ENCODE measurements at regions not wholly inside any gene's neighbourhood (a gene's known extent, or its start where the extent isn't known, plus 50 kb on each side); places are given as distances from the start of the nearest gene placed in this dataset.
"Not testable (repeated sequence)": the region's sequence is repeated elsewhere in the genome, so short reads cannot be mapped to it uniquely, and the experiment has no call there.

- DNase-seq, result no peak
Observed at GRCh38 chrX:95218976-95219375, 1465.7 kb upstream of the DIAPH2 start.

DNA sequence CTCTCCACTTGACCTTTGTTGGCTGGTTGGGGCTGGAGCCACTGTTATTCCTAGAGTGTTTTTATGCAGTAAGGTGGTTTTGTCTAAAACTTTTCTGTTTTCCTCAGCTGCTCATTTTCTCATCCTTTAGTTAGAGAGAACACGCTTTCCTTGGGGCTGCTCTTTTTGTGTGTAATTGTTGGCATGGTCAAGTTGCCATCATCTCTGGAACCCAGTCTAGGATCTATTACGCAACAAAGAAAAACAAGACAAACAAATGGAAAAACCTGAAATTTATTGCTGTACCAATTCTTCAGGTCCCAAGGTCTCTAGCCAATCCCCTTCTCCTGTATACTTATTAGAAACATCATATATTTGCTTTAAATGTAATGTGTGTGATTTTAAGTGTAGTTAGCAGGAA, 1436.3 kb upstream of the DIAPH2 start:
- DNase-seq, result no peak

GRCh38 chrX:95290455-95290854, 1394.2 kb upstream of the DIAPH2 start:
- no peak for DNase-seq

DNA sequence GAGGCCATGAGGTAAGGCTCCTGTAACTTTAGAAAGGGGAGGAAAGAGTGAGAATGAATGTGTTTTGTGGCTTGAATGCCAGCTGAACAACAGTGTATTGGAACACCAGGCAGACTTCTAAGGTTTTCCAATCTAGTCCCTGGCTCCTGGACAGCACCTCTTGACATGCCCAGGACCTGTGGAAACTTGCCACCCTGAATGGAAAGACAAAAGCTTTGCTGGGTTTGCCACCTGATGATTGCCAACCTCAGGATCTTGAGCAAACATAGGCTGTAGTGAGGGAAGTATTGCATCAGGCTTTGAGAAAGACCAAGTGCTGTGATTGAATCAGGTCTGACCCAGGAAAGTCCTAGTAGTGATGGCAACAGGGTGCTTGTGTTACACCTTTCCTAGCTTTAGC, 1393.1 kb upstream of the DIAPH2 start:
- DNase-seq, result no peak

- no peak for DNase-seq
Observed at GRCh38 chrX:95318882-95319281, 1365.8 kb upstream of the DIAPH2 start.

- DNase-seq, result no peak
Observed at GRCh38 chrX:95325185-95325584, 1359.5 kb upstream of the DIAPH2 start.

DNA sequence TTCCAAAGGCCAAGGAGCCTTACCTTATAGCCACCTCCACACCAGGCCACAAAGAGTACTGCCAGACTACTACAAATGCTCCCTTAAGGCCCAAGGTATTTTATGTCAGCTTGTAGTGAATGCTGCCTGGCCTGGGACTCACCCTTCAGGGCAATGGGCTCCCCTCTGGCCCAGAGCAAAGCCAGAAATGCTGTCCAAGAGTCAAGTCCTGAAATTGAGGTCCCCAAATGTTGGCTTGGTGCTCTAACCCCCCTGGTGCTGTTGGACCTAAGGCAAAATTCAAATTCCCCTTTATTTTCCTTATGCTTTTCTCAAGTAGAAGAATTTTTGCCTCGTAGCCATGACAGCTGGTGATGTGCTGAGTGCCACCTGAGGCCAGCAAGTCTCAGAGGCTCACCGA, 1354.3 kb upstream of the DIAPH2 start:
- DNase-seq, result no peak

GRCh38 chrX:95332530-95332929, 1352.1 kb upstream of the DIAPH2 start:
- DNase-seq, result no peak

- no peak for DNase-seq
Observed at GRCh38 chrX:95346856-95347255, 1337.8 kb upstream of the DIAPH2 start.

GRCh38 chrX:95350774-95351488, 1333.7 kb upstream of the DIAPH2 start:
- DNase-seq, result no peak

GRCh38 chrX:95367286-95367685, 1317.4 kb upstream of the DIAPH2 start:
- no peak for DNase-seq

DNA sequence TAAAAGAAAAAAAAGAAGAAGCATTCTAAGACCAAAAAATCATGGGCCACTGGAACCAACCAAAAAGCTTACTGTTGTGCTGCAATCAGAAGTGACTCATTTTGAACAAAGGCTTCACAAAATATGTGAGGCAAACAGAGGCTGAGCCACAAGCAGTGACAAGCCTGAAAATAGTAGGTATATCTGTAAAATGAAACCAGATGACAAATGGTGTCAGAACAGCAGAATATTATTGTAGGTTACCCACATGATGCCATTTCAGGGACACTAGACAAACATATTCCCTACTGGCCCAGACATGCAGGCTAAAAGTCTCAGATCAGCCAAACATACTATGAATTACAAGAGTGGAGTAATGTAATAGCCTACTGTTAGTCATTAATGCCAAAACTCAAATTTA, 1301.8 kb upstream of the DIAPH2 start:
- DNase-seq, result no peak

DNA sequence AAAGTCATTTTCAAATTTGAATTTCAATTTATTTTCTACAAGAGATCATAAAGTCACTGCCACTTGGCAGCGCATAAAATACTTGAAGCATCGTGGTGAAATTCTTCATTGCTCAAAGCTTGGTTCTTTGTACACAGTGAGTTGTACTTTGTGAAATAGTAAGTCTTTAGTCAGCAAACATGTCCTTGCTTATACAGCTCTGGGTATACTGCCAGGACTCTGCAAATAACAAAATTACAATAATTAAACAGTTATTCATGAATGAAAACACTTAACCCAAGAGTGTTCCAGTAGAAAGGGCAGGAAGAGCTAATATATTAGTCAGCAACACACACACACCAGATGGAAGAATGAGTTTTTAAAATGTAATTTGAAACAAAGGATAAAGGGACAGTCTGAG, 1300.9 kb upstream of the DIAPH2 start:
- DNase-seq, result no peak

DNA sequence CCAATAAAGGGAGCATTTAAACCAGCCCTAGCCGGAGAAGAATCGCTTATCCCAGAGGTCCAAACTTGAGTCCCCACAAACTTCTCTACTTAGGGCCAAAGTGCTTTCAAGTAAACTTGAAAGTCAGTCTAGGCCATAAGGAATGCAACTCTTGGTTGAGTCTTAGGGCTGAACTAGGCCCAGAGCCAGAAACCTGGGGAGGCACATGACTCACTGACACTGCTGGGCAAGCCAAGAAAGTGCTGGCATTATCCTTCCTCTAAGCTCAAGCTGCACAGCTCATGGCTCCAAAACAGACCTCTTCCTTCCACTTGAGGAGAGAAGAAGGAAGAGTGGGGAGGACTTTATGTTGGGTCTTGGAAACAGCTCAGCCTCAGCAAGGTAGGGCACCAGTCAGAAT, 1257.3 kb upstream of the DIAPH2 start:
- DNase-seq, result no peak

GRCh38 chrX:95435198-95435597, 1249.4 kb upstream of the DIAPH2 start:
- DNase-seq, result no peak

- no peak for DNase-seq
Observed at GRCh38 chrX:95441836-95442235, 1242.8 kb upstream of the DIAPH2 start.

GRCh38 chrX:95484781-95485180, 1199.9 kb upstream of the DIAPH2 start:
- DNase-seq, result no peak

DNA sequence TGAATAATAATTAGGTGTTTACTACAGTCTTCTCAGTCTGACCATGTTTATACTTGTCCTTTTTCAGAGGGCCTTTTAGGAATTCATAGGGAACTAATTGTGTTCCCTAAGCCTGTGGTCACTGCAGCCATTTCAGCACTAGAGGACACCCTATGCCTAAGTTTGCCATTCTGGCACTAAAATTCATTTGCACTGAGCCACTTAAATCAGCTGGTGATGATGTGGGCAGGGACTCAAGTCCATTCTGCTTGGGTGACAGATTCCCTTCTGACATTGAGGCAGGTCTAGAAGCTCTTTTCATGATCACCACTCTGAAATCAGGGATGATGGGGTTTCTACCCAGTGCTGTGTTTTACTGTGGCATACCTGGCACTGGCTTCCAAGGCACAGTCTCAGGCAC, 1178.9 kb upstream of the DIAPH2 start:
- no peak for DNase-seq

- DNase-seq, result no peak
Observed at GRCh38 chrX:95509474-95509873, 1175.2 kb upstream of the DIAPH2 start.

- not testable (repeated sequence) for DNase-seq
Observed at GRCh38 chrX:95524018-95524417, 1160.6 kb upstream of the DIAPH2 start.

- no peak for DNase-seq
Observed at GRCh38 chrX:95536111-95536510, 1148.5 kb upstream of the DIAPH2 start.

DNA sequence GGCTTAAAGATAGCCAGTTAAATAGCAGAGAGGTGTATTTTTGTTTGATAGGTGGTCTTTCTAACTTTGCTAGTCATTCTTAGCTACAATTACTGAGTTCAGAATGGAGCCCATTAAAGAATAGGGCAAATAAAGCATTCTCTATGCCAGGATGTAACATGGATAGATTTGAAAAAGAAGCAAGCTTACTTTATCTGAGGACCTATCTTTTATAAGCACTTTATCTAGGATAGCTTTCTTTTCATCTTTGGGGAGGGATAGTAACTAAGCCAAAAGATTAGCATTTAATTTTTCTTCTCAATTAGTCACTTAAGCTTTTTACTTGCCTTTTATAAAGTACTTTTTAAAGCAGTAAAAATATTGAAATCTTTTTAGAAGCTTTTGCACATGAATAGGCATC, 1148.0 kb upstream of the DIAPH2 start:
- no peak for DNase-seq

- DNase-seq, result no peak
Observed at GRCh38 chrX:95539041-95539440, 1145.6 kb upstream of the DIAPH2 start.

GRCh38 chrX:95549552-95549951, 1135.1 kb upstream of the DIAPH2 start:
- not testable (repeated sequence) for DNase-seq

DNA sequence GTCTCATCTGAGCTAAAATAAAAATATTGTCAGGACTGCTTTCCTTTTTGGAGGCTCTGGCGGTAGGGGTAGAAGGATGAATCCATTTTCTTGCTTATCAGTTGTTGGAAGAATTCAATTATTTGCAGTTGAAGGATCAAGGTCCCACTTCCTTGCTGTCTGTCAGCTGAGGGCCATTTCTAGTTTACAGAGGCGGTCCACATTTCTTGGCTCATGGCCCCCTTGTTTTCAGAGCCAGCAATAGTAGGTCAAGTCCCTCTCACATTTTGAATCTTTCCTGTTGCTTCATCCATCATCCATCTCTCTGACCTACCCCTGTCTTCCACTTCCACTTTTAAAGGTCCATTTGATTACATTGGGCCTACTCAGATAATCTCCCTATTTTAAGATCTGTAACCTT, 1099.3 kb upstream of the DIAPH2 start:
- DNase-seq, result no peak
